Left colon (tissue), 2 donors: ENCODE measurements at regions not wholly inside any gene's neighbourhood (a gene's known extent, or its start where the extent isn't known, plus 50 kb on each side); places are given as distances from the start of the nearest gene placed in this dataset.

Experiments used
- ATAC-seq: fragments of 200-7000 bp; cut with Tn5 transposase; one replicate; pipeline ENCODE4 v1.9.1; 2020; ENCODE audit warnings: mild to moderate bottlenecking, moderate library complexity
- DNase-seq, 2 donors: peaks; one replicate each; pipeline ENCODE4 v3.0.0-alpha.2; 2020
- intact Hi-C, 2 donors: fragments of 100-400 bp; cut with DNase I in 1 of 2; cut with micrococcal nuclease in 1 of 2; formaldehyde crosslinking; loops; one replicate each; pipeline versions ENCODE4 v1.11.2 to v1.14.0; 2022; cut with DNase I, micrococcal nuclease
- donor health status: DM: no; HTN: no; CAD: no.
- donor health status: DM: yes; HTN: yes; CAD: no.

- ATAC-seq (no peak), DNase-seq (no peak)
- intact Hi-C loops, result no loop called here
Observed at GRCh38 chr4:164464313-164464712, 289.6 kb upstream of the SMIM31 start.

DNA sequence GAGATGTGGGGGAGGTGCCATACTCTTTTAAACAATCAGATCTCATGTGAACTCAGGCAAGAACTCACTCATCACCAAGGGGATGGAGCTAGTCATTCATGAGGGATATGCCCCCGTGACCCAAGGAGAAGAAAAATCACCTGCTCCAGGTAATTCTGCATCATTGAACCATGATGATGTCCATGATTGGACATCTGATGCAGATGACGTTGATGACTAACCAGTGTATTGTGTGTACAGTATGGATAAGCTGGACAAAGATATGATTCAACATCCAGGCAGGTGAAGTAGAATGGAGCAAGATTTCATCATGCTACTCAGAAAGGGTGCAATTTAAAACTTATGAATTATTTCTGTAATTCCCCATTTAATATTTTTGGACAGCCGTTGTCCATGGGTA lies 286.4 kb upstream of the SMIM31 start:
- ATAC-seq (no peak), DNase-seq (no peak)
- intact Hi-C loops, result no loop called here

DNA sequence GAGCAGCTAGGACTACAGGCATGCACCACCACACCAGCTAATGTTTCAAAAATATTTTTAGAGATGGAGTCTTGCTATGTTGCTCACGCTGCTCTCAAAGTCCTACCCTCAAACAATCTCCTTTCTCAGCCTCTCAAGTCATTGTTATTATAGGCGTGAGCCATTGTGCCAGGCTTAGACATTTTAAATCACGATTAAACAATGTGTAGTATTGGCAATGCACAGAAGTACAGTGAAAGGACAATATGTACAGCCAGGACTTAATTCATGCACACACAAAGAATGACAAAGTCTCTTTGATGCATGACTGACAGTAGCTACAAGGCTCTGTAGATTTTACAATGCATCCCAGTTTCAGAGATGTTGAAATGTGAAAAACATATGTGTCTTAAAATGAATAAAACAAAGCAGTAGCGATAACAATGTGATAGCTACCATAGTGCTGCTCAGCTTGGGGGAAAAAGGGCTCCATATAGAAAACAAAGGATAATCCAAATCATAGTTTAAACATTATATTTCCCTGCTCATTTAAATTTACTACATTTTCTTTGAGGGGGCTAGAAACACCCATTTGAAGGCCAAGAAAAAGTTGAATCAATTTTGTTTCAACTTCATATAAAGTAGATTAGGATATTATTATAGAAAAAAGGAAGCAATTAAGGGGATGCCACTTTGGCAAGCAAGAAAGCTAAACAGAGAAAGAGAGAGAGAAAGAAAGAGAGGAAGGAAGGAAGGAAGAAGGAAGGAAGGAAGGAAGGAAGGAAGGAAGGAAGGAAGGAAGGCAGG lies 272.4 kb upstream of the SMIM31 start:
- intact Hi-C loops, result no loop called here
- no peak for ATAC-seq
- DNase-seq, result no peak

- DNase-seq (no peak), ATAC-seq (no peak)
- intact Hi-C loops, result no loop called here
Observed at GRCh38 chr4:164482092-164482404, 271.9 kb upstream of the SMIM31 start.

- DNase-seq (no peak), ATAC-seq (no peak)
- intact Hi-C loops, result no loop called here
Observed at GRCh38 chr4:164482758-164483157, 271.2 kb upstream of the SMIM31 start.

DNA sequence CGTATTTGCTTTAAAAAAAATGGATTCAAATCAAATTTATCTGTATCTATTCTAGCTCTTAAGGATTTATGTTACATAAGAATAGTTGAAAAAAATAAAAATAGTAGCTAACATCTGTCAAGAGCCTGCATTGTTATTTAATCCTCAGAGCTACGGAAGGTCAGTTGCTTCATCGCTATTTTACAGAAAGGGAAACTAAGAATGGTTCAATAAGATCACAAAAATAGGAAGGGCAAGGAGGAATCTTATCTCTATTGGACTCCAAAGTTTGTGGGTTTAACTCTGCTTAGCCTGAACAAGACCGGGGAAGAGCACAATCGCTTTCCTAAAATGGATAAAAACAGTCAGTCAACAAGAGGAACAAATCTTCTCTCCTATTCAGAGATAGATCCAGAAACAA lies 270.2 kb upstream of the SMIM31 start:
- DNase-seq (no peak), ATAC-seq (no peak)
- intact Hi-C loops, result no loop called here

DNA sequence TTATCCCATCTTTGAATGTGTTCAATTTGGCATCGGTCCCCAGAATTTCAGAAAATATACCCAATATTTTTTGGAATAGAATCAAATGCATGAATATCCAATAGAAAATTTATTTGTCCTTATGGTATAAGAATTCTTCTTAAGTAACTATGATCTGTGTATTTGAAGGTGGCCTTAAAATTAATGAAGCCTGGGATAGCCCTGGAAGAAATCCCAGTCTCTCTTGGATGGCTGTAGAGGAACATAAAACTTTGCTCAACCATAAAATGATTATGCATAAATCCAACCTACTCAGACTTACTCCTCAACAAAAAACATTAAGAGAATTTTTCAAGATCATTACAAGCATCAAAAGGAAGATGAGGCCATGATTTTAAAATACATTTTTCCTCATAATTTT lies 269.4 kb upstream of the SMIM31 start:
- no peak for DNase-seq

GRCh38 chr4:164485136-164485535 lies 268.8 kb upstream of the SMIM31 start:
- intact Hi-C loops, result no loop called here
- DNase-seq (no peak), ATAC-seq (no peak)

More for the DNA sequence above, 269.4 kb upstream of the SMIM31 start:
- intact Hi-C loops, result no loop called here
- ATAC-seq, result no peak

GRCh38 chr4:164488114-164488513 lies 265.8 kb upstream of the SMIM31 start:
- intact Hi-C loops, result no loop called here
- ATAC-seq (no peak), DNase-seq (no peak)

DNA sequence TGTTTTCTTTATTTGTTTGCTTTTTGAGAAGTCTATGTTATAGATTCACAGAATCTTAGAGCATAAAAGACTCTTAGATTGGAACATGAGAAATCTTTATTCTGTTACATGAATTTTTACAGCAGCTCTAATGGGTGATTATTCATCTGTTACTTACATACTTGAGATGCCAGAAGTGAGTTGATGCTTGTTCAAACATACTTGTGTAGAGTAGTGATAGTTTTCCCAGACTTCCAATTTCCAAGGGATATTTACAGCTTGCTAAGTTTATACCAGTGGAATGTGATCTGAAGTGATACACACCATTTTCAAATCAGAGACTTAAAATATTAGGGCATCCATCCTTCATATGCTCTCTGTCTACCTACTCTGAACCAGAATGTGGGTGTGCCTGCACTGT lies 252.9 kb upstream of the SMIM31 start:
- DNase-seq (no peak), ATAC-seq (no peak)
- intact Hi-C loops, result no loop called here

DNA sequence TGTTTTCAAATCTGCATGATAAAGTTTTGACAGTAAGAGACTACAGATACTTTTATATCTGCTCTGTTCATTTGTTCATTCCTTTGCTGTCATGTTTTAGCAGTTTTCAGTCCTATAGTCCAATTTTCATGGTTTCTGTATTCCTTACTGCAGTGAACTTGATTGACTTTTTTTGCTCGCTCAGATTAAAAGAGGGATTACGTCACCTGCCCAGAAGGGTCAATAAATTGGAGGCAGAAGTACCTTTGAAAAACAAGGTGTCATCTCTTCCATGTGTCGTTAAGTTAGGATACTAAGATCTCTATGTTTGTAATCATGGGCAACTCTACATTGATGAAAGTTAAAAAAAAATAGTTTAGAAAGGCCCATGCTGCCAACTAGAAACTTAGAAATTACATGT lies 250.1 kb upstream of the SMIM31 start:
- ATAC-seq (no peak), DNase-seq (no peak)
- intact Hi-C loops, result no loop called here

DNA sequence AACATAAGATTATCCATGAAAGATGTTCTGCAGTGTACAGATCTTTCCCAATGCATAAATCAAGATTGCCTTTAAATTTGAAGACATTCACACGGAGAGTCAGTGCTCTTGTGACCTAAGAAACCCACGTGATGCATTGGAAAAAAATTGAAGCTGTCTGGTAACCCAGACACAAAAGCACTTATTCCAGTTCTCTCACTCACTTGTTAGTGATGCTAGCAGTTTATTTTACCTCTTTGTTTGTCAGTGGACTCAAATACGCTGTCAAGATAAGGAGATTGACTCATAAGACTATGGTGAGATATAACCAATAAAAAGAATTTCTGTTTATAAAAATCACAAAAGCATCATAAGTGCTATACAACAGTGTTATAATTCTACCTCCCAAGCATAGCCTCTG lies 245.8 kb upstream of the SMIM31 start:
- intact Hi-C loops, result no loop called here
- ATAC-seq, result no peak
- no peak for DNase-seq

DNA sequence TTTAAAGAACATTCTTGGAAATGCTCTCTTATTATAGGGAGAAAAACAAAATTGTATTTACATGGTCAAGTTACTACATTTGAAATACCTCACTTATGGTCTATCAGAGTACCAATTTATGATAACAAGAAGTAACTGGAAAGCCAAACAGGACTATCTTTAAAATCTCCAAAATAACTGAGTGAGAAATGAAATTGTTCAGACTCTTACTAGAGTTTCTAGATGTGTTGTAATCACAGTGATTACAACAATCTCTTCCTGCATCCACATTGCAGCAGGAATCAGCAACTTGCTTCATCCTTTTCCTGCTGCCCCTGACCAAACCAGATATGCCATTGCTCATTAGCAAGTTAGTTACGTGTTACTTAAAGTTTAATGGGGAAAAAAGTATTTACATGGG lies 245.2 kb upstream of the SMIM31 start:
- ATAC-seq, result no peak
- intact Hi-C loops, result no loop called here
- no peak for DNase-seq

DNA sequence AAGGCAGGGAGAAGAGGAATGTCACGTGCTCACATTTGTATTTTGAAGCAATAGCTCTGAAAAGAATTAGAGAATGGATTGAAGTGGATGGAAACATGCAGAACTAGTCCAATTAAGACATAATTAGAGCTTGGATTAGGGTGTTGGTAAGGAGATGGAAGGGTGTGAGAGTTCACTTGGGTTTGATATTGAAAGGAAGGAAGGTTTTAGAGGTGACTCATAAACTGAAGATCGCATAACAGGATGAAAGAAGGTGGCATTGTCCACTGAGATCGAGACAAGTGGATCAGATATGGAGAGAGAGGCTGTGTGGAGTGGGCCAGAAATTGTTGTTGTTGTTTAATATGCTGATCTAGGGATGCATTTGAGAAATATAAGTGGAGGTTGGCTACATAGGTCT lies 244.0 kb upstream of the SMIM31 start:
- DNase-seq (no peak), ATAC-seq (no peak)
- intact Hi-C loops, result no loop called here

DNA sequence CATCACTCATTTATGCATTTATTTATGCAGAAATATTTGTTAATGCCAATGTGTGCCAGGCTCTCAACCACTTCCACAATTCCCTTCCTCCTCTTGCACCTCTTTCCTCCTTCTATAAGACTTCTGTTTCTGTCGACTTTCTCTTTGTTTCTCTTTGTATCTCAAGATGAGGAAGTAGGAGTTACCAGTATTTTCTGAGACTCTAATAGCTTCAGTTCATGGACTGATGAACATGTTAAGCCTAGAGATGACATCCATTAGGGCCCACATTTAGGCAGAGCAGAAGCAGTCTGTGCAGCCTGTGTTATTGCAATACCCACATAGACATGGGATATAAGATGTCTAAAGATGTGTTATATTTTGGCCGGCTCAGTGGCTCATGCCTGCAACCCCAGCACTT lies 241.8 kb upstream of the SMIM31 start:
- intact Hi-C loops, result no loop called here
- no peak for DNase-seq
- no peak for ATAC-seq

DNA sequence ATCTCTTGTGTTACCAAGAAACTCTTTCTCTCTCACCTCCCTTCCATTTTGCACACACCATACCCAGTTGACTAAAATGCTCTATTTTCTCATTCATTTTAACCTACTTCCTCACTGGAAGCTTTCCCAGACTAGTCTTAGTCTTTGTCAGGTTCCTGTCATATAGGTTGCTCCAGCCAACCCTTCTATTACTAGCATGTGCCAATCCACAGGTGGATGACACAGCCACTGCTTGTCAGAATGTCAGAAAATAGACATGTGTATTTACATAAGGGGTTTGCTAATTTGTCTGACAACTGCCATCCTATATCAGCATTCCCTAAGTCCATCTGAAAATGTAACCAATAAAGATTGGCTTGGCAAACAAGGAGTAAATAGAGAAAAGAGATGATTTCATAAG lies 239.2 kb upstream of the SMIM31 start:
- no peak for ATAC-seq
- intact Hi-C loops, result no loop called here
- no peak for DNase-seq

- ATAC-seq (no peak), DNase-seq (no peak)
- intact Hi-C loops, result no loop called here
Observed at GRCh38 chr4:164524789-164525188, 229.1 kb upstream of the SMIM31 start.

DNA sequence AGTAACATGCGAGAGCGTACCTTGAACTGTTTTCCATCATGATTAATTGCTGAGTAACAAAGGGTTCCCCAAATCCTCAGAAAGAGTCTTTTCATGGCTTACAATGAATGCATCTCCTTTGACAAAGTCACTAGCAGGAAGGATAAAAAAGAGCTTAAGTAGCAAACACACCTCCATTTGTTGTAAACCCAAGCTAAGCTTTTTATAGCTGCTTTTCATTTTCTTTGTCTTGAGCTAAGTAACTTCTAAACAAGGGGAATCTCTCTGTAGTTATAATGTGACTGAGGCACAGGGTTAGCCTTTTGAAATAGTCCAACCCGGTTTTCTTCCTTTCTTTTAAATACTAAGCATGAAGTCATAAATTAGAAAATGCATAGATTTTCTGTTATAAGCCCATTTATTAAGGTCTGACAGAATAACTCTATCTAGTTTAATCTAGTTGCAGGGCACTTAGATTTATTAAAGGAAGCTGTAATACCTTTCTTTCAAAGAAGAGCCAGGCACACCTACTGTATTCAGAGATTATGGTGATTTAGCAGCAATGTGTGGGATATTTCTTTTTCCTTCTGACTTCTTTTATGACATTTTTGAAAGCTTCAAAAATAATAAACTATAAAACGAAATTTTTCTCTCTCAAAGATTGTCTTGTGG lies 226.9 kb upstream of the SMIM31 start:
- intact Hi-C loops, result no loop called here
- ATAC-seq (no peak), DNase-seq (no peak)

DNA sequence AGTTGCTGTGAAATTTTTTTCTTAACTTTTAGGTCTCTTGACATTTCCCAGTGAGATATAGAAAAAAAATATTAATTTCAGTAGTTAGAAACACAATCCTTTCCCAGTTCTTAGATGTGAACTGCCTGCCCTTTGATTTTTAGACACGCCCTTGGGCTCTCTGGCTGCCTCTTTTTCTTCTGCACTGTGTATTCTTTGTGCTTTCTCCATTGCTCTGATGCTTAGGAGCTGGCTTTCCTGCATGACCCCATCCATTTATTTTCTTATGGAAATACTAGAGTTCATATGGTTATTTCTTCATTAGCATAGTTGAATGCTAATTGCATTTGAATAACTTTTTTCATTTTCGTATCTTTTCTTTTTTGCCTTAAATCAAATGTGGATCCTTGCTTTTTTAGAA lies 224.9 kb upstream of the SMIM31 start:
- ATAC-seq (no peak), DNase-seq (no peak)
- intact Hi-C loops, result no loop called here

DNA sequence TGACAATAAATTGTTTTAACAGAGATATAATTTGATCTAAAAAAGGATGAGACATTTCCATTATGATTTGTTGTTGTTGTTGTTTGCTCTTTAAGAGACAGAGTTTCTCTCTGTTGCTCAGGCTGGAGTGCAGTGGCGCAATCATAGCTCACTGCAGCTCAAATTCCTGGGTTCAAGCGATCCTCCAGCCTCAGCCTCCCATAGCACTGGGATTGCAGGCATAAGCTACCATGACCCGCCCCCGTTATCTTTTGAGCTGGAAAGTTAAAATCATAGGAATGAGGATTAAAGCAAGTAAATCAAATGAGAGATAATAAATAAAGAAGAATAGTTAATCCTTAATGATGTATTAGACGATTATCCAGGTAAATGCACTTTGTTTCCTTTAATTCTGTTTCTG lies 224.4 kb upstream of the SMIM31 start:
- intact Hi-C loops, result no loop called here
- ATAC-seq, result no peak
- no peak for DNase-seq

DNA sequence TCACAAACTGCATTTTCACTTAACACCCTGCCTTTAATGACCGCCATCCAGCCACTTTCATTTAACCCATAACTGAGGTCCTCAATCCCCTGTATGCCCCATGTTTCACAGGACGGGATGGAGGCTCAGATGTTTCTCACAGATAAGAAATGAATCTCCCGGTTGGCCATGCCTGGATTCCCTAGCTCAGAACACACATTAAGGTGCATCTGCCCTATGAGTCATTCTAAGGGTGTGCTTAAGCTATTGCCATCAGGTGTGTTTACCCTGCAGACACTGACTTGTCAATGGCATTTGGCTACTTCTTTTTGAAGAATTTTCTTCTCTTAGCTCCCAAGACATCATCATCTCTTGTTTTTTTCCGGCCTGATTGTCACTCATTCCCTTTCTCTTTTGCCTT lies 222.6 kb upstream of the SMIM31 start:
- intact Hi-C loops, result no loop called here
- DNase-seq, result no peak

More for the DNA sequence above, 222.6 kb upstream of the SMIM31 start:
- no peak for ATAC-seq
